A673 (cell line): ENCODE measurements at regions not wholly inside any gene's neighbourhood (a gene's known extent, or its start where the extent isn't known, plus 50 kb on each side); places are given as distances from the start of the nearest gene placed in this dataset.

Experiments
- BruUV-seq: library from RNA; stranded (reverse); fragments of 400-500 nt; replicated peaks from 2 replicates; lab custom pipeline; 2021; lab: Mats Ljungman, UMichigan
- CTCF ChIA-PET: fragments of 300-600 bp; sonication (Branson Sonifier 250); formaldehyde crosslinking; loops from one replicate; lab custom pipeline; 2022; ENCODE audit warnings: antibody characterized with exemption; lab: Charles Lee
- POLR2A ChIA-PET: fragments of 300-600 bp; sonication (Branson Sonifier 250); formaldehyde crosslinking; loops from one replicate; lab custom pipeline; 2022; ENCODE audit warnings: antibody characterized with exemption; ENCODE audit not compliant: low non-redundant PET; lab: Charles Lee
- DNase-seq: peaks from one replicate; pipeline ENCODE4 v3.0.0-alpha.2; 2015; ENCODE audit warnings: low spot score
- H3K27ac ChIP-seq: fragments of 200-600 bp; sonication (generic); 2 replicates; pipeline ENCODE4 v1.5.1; 2016; ENCODE audit warnings: mixed run types, low read depth, mild to moderate bottlenecking, mixed read lengths, antibody characterized with exemption, low read length; ENCODE audit not compliant: poor library complexity, severe bottlenecking
- H3K27me3 ChIP-seq: fragments of 200-600 bp; sonication (generic); replicated peaks from 2 replicates; pipeline ENCODE4 v1.6.1; 2017; ENCODE audit warnings: mixed run types, low read depth, mild to moderate bottlenecking, mixed read lengths, antibody characterized with exemption, low read length; ENCODE audit not compliant: insufficient read depth, poor library complexity
- H3K36me3 ChIP-seq: fragments of 200-600 bp; sonication (generic); 2 replicates; pipeline ENCODE4 v1.6.1; 2016; ENCODE audit warnings: mixed run types, mild to moderate bottlenecking, mixed read lengths, antibody characterized with exemption, low read length; ENCODE audit not compliant: insufficient read depth, poor library complexity, severe bottlenecking
- H3K4me1 ChIP-seq: fragments of 200-600 bp; sonication (generic); 2 replicates; pipeline ENCODE4 v1.6.1; 2017; ENCODE audit warnings: mixed run types, mild to moderate bottlenecking, mixed read lengths, antibody characterized with exemption, low read length; ENCODE audit not compliant: insufficient read depth, poor library complexity, severe bottlenecking
- H3K4me3 ChIP-seq: fragments of 200-600 bp; sonication (generic); 2 replicates; pipeline ENCODE4 v1.5.1; 2016; ENCODE audit warnings: low read depth, mixed run types, mild to moderate bottlenecking, mixed read lengths, low read length; ENCODE audit not compliant: poor library complexity, severe bottlenecking
- H3K9me3 ChIP-seq: fragments of 200-600 bp; sonication (generic); 2 replicates; pipeline ENCODE4 v1.6.1; 2016; ENCODE audit warnings: mixed run types, low read depth, mild to moderate bottlenecking, mixed read lengths, antibody characterized with exemption, low read length; ENCODE audit not compliant: poor library complexity, severe bottlenecking
- CTCF ChIP-seq: fragments of 300-800, 200-600 bp; sonication (generic); conservative IDR thresholded peaks from 2 replicates; pipeline ENCODE4 v1.5.1; 2017; ENCODE audit warnings: low read depth, mild to moderate bottlenecking, antibody characterized with exemption, low read length, moderate library complexity, mixed read lengths
- EZH2 ChIP-seq: fragments of 200-600 bp; sonication (generic); IDR thresholded peaks from 2 replicates; pipeline ENCODE4 v1.6.1; 2017; ENCODE audit warnings: borderline replicate concordance, low read depth, mild to moderate bottlenecking, mixed read lengths, antibody characterized with exemption, low read length; ENCODE audit not compliant: poor library complexity, severe bottlenecking
- intact Hi-C: fragments of 100-400 bp; cut with micrococcal nuclease; formaldehyde crosslinking; loops from one replicate; pipeline ENCODE4 v1.10.0; 2022; ENCODE audit not compliant: unreplicated experiment

- POLR2A ChIA-PET = no interaction called here
Measured at GRCh38 chrX:124426288-124427169, 80.2 kb downstream of the SH2D1A start.

GRCh38 chrX:124433186-124433585 is 86.8 kb downstream of the SH2D1A start:
- no peak for DNase-seq
- Histone ChIP-seq H3K4me3 (no peak overlapping the region), H3K4me1 (no peaks in the 10 kb centered on the region), H3K27me3 (no peaks in the 10 kb centered on the region), H3K36me3 (no peaks in the 10 kb centered on the region), H3K9me3 (no peaks in the 10 kb centered on the region), H3K27ac (no peak overlapping the region)
- no TSS peak for BruUV-seq
- intact Hi-C loops = no loop called here
- TF ChIP-seq EZH2 (no peak), CTCF (no peak)
- ChIA-PET CTCF (no interaction called here), POLR2A (no interaction called here)

More at GRCh38 chrX:124426288-124427169, 80.2 kb downstream of the SH2D1A start:
- Histone ChIP-seq H3K9me3 (no peaks in the 10 kb centered on the region), H3K27ac (no peak overlapping the region), H3K4me1 (no peaks in the 10 kb centered on the region), H3K4me3 (no peak overlapping the region), H3K36me3 (no peaks in the 10 kb centered on the region), H3K27me3 (no peaks in the 10 kb centered on the region)
- CTCF ChIA-PET = no interaction called here
- no peak for DNase-seq
- TF ChIP-seq CTCF (no peak), EZH2 (no peak)
- BruUV-seq = no TSS peak
- intact Hi-C loops = no loop called here

GRCh38 chrX:124435616-124436015 is 89.3 kb downstream of the SH2D1A start:
- intact Hi-C loops = no loop called here
- ChIA-PET CTCF (no interaction called here), POLR2A (no interaction called here)
- Histone ChIP-seq H3K36me3 (no peaks in the 10 kb centered on the region), H3K4me3 (no peak overlapping the region), H3K9me3 (no peaks in the 10 kb centered on the region), H3K27me3 (no peaks in the 10 kb centered on the region), H3K27ac (no peak overlapping the region), H3K4me1 (no peaks in the 10 kb centered on the region)
- TF ChIP-seq EZH2 = no peak
- TF ChIP-seq CTCF = no peak
- BruUV-seq = no TSS peak
- no peak for DNase-seq
